Erythroblast (primary cell): ENCODE measurements at regions not wholly inside any gene's neighbourhood (a gene's known extent, or its start where the extent isn't known, plus 50 kb on each side); places are given as distances from the start of the nearest gene placed in this dataset.

Experiments used
- GATA1 ChIP-seq: IDR thresholded peaks from 2 replicates; pipeline ENCODE4 v1.6.1; 2011; ENCODE audit warnings: low read depth, mild to moderate bottlenecking, control low read depth, low read length, moderate library complexity
- POLR2A ChIP-seq: IDR thresholded peaks from 2 replicates; pipeline ENCODE4 v1.6.1; 2011; ENCODE audit warnings: mild to moderate bottlenecking, low read length

- TF ChIP-seq POLR2A (no peak), GATA1 (no peak)
Observed at GRCh38 chr2:221322741-221323140, 249.4 kb downstream of the EPHA4 start.
